Loucy (cell line): ENCODE measurements at regions not wholly inside any gene's neighbourhood (a gene's known extent, or its start where the extent isn't known, plus 50 kb on each side); places are given as distances from the start of the nearest gene placed in this dataset.

ENCODE experiments used
- H2AFZ ChIP-seq: fragments of 200-600 bp; sonication (generic); 2 replicates; pipeline ENCODE4 v1.6.0; 2016; ENCODE audit warnings: antibody characterized with exemption, mild to moderate bottlenecking, low read length, moderate library complexity
- H3F3A ChIP-seq: fragments of 200-600 bp; 2 replicates; pipeline ENCODE4 v1.6.0; 2016; ENCODE audit warnings: antibody characterized with exemption, low read depth, mild to moderate bottlenecking
- H3K27me3 ChIP-seq: fragments of 200-600 bp; sonication (generic); 2 replicates; pipeline ENCODE4 v1.6.1; 2014; ENCODE audit warnings: low read length, mild to moderate bottlenecking; ENCODE audit not compliant: insufficient read depth, poor library complexity, severe bottlenecking
- H3K36me3 ChIP-seq: fragments of 200-600 bp; sonication (generic); 2 replicates; pipeline ENCODE4 v1.6.1; 2016; ENCODE audit warnings: low read length; ENCODE audit not compliant: insufficient read depth
- H3K4me1 ChIP-seq: fragments of 200-600 bp; sonication (generic); 2 replicates; pipeline ENCODE4 v1.5.1; 2014; ENCODE audit warnings: low read length, mild to moderate bottlenecking; ENCODE audit not compliant: insufficient read depth, poor library complexity, severe bottlenecking
- H3K4me2 ChIP-seq: fragments of 200-600 bp; sonication (generic); 2 replicates; pipeline ENCODE4 v1.6.0; 2014; ENCODE audit warnings: antibody characterized with exemption, low read length, low read depth, mild to moderate bottlenecking; ENCODE audit not compliant: poor library complexity, severe bottlenecking
- H3K4me3 ChIP-seq: fragments of 200-600 bp; sonication (generic); 2 replicates; pipeline ENCODE4 v1.5.1; 2014; ENCODE audit warnings: low read length, mild to moderate bottlenecking, mixed read lengths; ENCODE audit not compliant: poor library complexity, severe bottlenecking
- H3K79me2 ChIP-seq: fragments of 200-600 bp; sonication (generic); 2 replicates; pipeline ENCODE4 v1.6.1; 2014; ENCODE audit warnings: low read length; ENCODE audit not compliant: insufficient read depth
- H3K9ac ChIP-seq: fragments of 200-600 bp; sonication (generic); 2 replicates; pipeline ENCODE4 v1.6.0; 2014; ENCODE audit warnings: mild to moderate bottlenecking, low read depth, low read length, moderate library complexity; ENCODE audit not compliant: poor library complexity, severe bottlenecking
- H3K9me2 ChIP-seq: fragments of 200-600 bp; sonication (generic); replicated peaks from 2 replicates; pipeline ENCODE4 v1.6.1; 2016; ENCODE audit warnings: low read depth, low read length, mixed read lengths
- H3K9me3 ChIP-seq: fragments of 200-600 bp; sonication (generic); 2 replicates; pipeline ENCODE4 v1.6.1; 2014; ENCODE audit warnings: mild to moderate bottlenecking, antibody characterized with exemption, low read length, low read depth; ENCODE audit not compliant: insufficient read depth
- H4K20me1 ChIP-seq: fragments of 200-600 bp; sonication (generic); 2 replicates; pipeline ENCODE4 v1.6.0; 2014; ENCODE audit warnings: antibody characterized with exemption, low read length, mild to moderate bottlenecking; ENCODE audit not compliant: insufficient read depth, poor library complexity, severe bottlenecking
- CTCF ChIP-seq: fragments of 200-600 bp; sonication (generic); conservative IDR thresholded peaks from 2 replicates; pipeline ENCODE4 v1.5.1; 2014; ENCODE audit warnings: mild to moderate bottlenecking, antibody characterized with exemption, low read length
- EZH2phosphoT487 ChIP-seq: fragments of 200-600 bp; IDR thresholded peaks from 2 replicates; pipeline ENCODE4 v1.6.1; 2018; ENCODE audit warnings: antibody characterized with exemption, mild to moderate bottlenecking, moderate library complexity, borderline replicate concordance

- Histone ChIP-seq H3K4me1 (no peaks in the 10 kb centered on the region), H2AFZ (no peak overlapping the region), H3K4me2 (no peak overlapping the region), H3K9ac (no peak overlapping the region), H3K9me2 (no peaks in the 10 kb centered on the region), H3F3A (no peaks in the 10 kb centered on the region), H4K20me1 (no peaks in the 10 kb centered on the region), H3K27me3 (no peaks in the 10 kb centered on the region), H3K36me3 (no peaks in the 10 kb centered on the region), H3K79me2 (no peaks in the 10 kb centered on the region), H3K4me3 (no peak overlapping the region), H3K9me3 (no peaks in the 10 kb centered on the region)
- no peak for TF ChIP-seq EZH2phosphoT487
- TF ChIP-seq CTCF: no peak
Measured at GRCh38 chr14:83421711-83422110, 1888.1 kb upstream of the SEL1L start.

GRCh38 chr14:83425138-83425537 is 1891.5 kb upstream of the SEL1L start:
- no peak overlapping the region for H2AFZ ChIP-seq
- no peak overlapping the region for H3K4me3 ChIP-seq
- no peaks in the 10 kb centered on the region for H3K9me3 ChIP-seq
- no peaks in the 10 kb centered on the region for H3K27me3 ChIP-seq
- no peaks in the 10 kb centered on the region for H3K9me2 ChIP-seq
- no peaks in the 10 kb centered on the region for H3F3A ChIP-seq
- no peaks in the 10 kb centered on the region for H3K36me3 ChIP-seq
- no peaks in the 10 kb centered on the region for H3K79me2 ChIP-seq
- H3K9ac ChIP-seq: no peak overlapping the region
- H3K4me1 ChIP-seq: no peaks in the 10 kb centered on the region
- TF ChIP-seq CTCF: no peak
- no peak for TF ChIP-seq EZH2phosphoT487
- no peaks in the 10 kb centered on the region for H4K20me1 ChIP-seq
- H3K4me2 ChIP-seq: no peak overlapping the region

- H4K20me1 ChIP-seq: no peaks in the 10 kb centered on the region
- H3K4me2 ChIP-seq: no peak overlapping the region
- no peak overlapping the region for H3K4me3 ChIP-seq
- no peak overlapping the region for H3K9ac ChIP-seq
- no peaks in the 10 kb centered on the region for H3K36me3 ChIP-seq
- H3K79me2 ChIP-seq: no peaks in the 10 kb centered on the region
- no peaks in the 10 kb centered on the region for H3K9me3 ChIP-seq
- H3K27me3 ChIP-seq: no peaks in the 10 kb centered on the region
- no peaks in the 10 kb centered on the region for H3F3A ChIP-seq
- no peaks in the 10 kb centered on the region for H3K4me1 ChIP-seq
- TF ChIP-seq EZH2phosphoT487 (no peak), CTCF (no peak)
- H2AFZ ChIP-seq: no peak overlapping the region
- no peaks in the 10 kb centered on the region for H3K9me2 ChIP-seq
Measured at GRCh38 chr14:83425706-83426105, 1892.1 kb upstream of the SEL1L start.
